Endothelial cell of umbilical vein (primary cell): ENCODE measurements at regions not wholly inside any gene's neighbourhood (a gene's known extent, or its start where the extent isn't known, plus 50 kb on each side); places are given as distances from the start of the nearest gene placed in this dataset.

ENCODE experiments used
- BruUV-seq: library from RNA; stranded (reverse); fragments of 400-500 nt; replicated peaks from 2 replicates; lab custom pipeline; 2021; lab: Mats Ljungman, UMichigan
- CTCF ChIA-PET: fragments of 300-600, 350-600 bp; sonication (Branson Sonifier 250); formaldehyde crosslinking; loops from one replicate; lab custom pipeline; 2021; ENCODE audit warnings: antibody characterized with exemption, inconsistent platforms; lab: Charles Lee
- POLR2A ChIA-PET: fragments of 300-600, 350-600 bp; sonication (Branson Sonifier 250); formaldehyde crosslinking; loops from one replicate; lab custom pipeline; 2021; ENCODE audit warnings: antibody characterized with exemption, inconsistent platforms; lab: Charles Lee
- DNase-seq: peaks from one replicate; pipeline ENCODE4 v3.0.0-alpha.2; 2011; ENCODE audit warnings: low read depth, low spot score
- FAIRE-seq: peaks from 2 replicates; lab custom pipeline; 2011; peaks lifted over from hg19 to GRCh38; lab: Jason Lieb, UNC
- H2AFZ ChIP-seq: 2 replicates; pipeline ENCODE4 v1.6.0; 2012; ENCODE audit warnings: low read depth, low read length, control low read depth, inconsistent platforms
- H3K27ac ChIP-seq: 2 replicates; pipeline ENCODE4 v1.5.1; 2011; ENCODE audit warnings: low read depth, mild to moderate bottlenecking, control low read depth, low read length, moderate library complexity; ENCODE audit not compliant: insufficient read depth
- H3K27me3 ChIP-seq, 2 experiments: 2 replicates each; pipeline versions ENCODE4 v1.6.0 to v1.6.1; 2011; ENCODE audit warnings: low read length in 2 of 2, mixed read lengths in 1 of 2; ENCODE audit not compliant: control insufficient read depth in 2 of 2, insufficient read depth in 2 of 2
- H3K36me3 ChIP-seq, 2 experiments: 2 replicates in 1 of 2; 3 replicates in 1 of 2; pipeline ENCODE4 v1.5.1; 2011; ENCODE audit warnings: low read length in 2 of 2, mild to moderate bottlenecking in 1 of 2, moderate library complexity in 1 of 2; ENCODE audit not compliant: control insufficient read depth in 2 of 2, insufficient read depth in 2 of 2; ENCODE audit errors: extremely low read depth in 1 of 2
- H3K4me1 ChIP-seq: 3 replicates; pipeline ENCODE4 v1.5.1; 2011; ENCODE audit warnings: mild to moderate bottlenecking, low read length; ENCODE audit not compliant: control insufficient read depth, insufficient read depth; ENCODE audit errors: extremely low read depth
- H3K4me2 ChIP-seq: 2 replicates; pipeline ENCODE4 v1.6.1; 2011; ENCODE audit warnings: low read length, control low read depth, mixed read lengths; ENCODE audit not compliant: insufficient read depth
- H3K4me3 ChIP-seq, 3 experiments: fragments of 200-600 bp in 1 of 3; sonication (generic), shearing (Covaris generic) in 1 of 3; replicated peaks in 1 of 3; 2 replicates each; pipeline ENCODE4 v1.5.1; 2011 to 2016; ENCODE audit warnings: control low read depth in 3 of 3, low read length in 3 of 3, mild to moderate bottlenecking in 2 of 3, inconsistent platforms in 1 of 3, low read depth in 1 of 3, moderate library complexity in 1 of 3; ENCODE audit not compliant: insufficient read depth in 1 of 3
- H3K79me2 ChIP-seq: 2 replicates; pipeline ENCODE4 v1.6.0; 2012; ENCODE audit warnings: low read length, inconsistent platforms; ENCODE audit not compliant: control insufficient read depth, insufficient read depth
- H3K9ac ChIP-seq: replicated peaks from 2 replicates; pipeline ENCODE3; 2011; ENCODE audit warnings: low read length, control low read depth; ENCODE audit not compliant: insufficient read depth; ENCODE audit errors: extremely low read depth
- H3K9me1 ChIP-seq: replicated peaks from 3 replicates; pipeline ENCODE4 v1.6.0; 2011; ENCODE audit warnings: mild to moderate bottlenecking, low read length; ENCODE audit not compliant: control insufficient read depth, insufficient read depth; ENCODE audit errors: extremely low read depth
- H3K9me3 ChIP-seq: replicated peaks from 2 replicates; pipeline ENCODE4 v1.5.1; 2012; ENCODE audit warnings: low read length, inconsistent platforms; ENCODE audit not compliant: control insufficient read depth, insufficient read depth
- H4K20me1 ChIP-seq: replicated peaks from 2 replicates; pipeline ENCODE3; 2011; ENCODE audit warnings: mild to moderate bottlenecking, low read length; ENCODE audit not compliant: control insufficient read depth, insufficient read depth; ENCODE audit errors: extremely low read depth
- CTCF ChIP-seq, 2 donors: IDR thresholded peaks; 1 replicate in 1 of 2; 2 replicates in 1 of 2; pipeline ENCODE4 v1.5.1; 2011; ENCODE audit warnings: low read length in 2 of 2, mild to moderate bottlenecking in 2 of 2, moderate library complexity in 2 of 2, control low read depth in 1 of 2, inconsistent platforms in 1 of 2, low read depth in 1 of 2; ENCODE audit not compliant: insufficient read depth in 1 of 2; ENCODE audit errors: extremely low read depth in 1 of 2
- EZH2 ChIP-seq: IDR thresholded peaks from 2 replicates; pipeline ENCODE4 v1.6.1; 2012; ENCODE audit warnings: borderline replicate concordance, low read depth, mild to moderate bottlenecking, moderate library complexity, low read length, inconsistent platforms; ENCODE audit not compliant: severe bottlenecking
- FOS ChIP-seq: IDR thresholded peaks from 2 replicates; pipeline ENCODE4 v1.6.1; 2011; ENCODE audit warnings: mild to moderate bottlenecking, low read length, moderate library complexity, borderline replicate concordance; ENCODE audit not compliant: insufficient read depth
- GATA2 ChIP-seq: IDR thresholded peaks from 2 replicates; pipeline ENCODE4 v1.7.0; 2011; ENCODE audit warnings: low read depth, mild to moderate bottlenecking, moderate library complexity, mixed read lengths, low read length; ENCODE audit not compliant: insufficient read length, insufficient read depth
- JUN ChIP-seq: IDR thresholded peaks from 2 replicates; pipeline ENCODE4 v1.6.1; 2011; ENCODE audit warnings: borderline replicate concordance, low read depth; ENCODE audit not compliant: insufficient read length, insufficient read depth
- MAX ChIP-seq: IDR thresholded peaks from 2 replicates; pipeline ENCODE4 v1.6.1; 2011; ENCODE audit not compliant: insufficient read depth, insufficient read length
- MYC ChIP-seq: IDR thresholded peaks from one replicate; pipeline ENCODE4 v1.6.1; 2011; ENCODE audit warnings: mild to moderate bottlenecking, low read depth, low read length
- POLR2A ChIP-seq: IDR thresholded peaks from 2 replicates; pipeline ENCODE4 v1.6.1; 2012; ENCODE audit warnings: low read depth, mild to moderate bottlenecking, control low read depth, low read length
- POLR2AphosphoS5 ChIP-seq: IDR thresholded peaks from 2 replicates; pipeline ENCODE4 v1.6.1; 2012; ENCODE audit warnings: low read depth, mild to moderate bottlenecking, control low read depth, low read length, moderate library complexity; ENCODE audit not compliant: insufficient read depth
- dilution Hi-C: fragments of 300-500 bp; cut with MboI; formaldehyde crosslinking; loops from one replicate; pipeline ENCODE4 v1.15.0; 2019; ENCODE audit warnings: low sequenced_read_pairs; ENCODE audit not compliant: extremely low pct_ligation_motif_present
- intact Hi-C: fragments of 100-400 bp; cut with micrococcal nuclease; formaldehyde crosslinking; loops from one replicate; pipeline ENCODE4 v1.10.0; 2022

GRCh38 chr18:65257149-65257548 is 493.7 kb upstream of the CDH7 start:
- intact Hi-C loops = no loop called here
- Histone ChIP-seq H3K27me3 (no peaks in the 10 kb centered on the region), H3K9me1 (no peaks in the 10 kb centered on the region), H3K9me3 (no peaks in the 10 kb centered on the region), H4K20me1 (no peaks in the 10 kb centered on the region), H3K36me3 (no peaks in the 10 kb centered on the region), H3K4me1 (no peaks in the 10 kb centered on the region), H3K79me2 (no peaks in the 10 kb centered on the region), H3K4me3 (no peak overlapping the region), H3K27ac (no peak overlapping the region), H3K4me2 (no peak overlapping the region), H3K9ac (no peak overlapping the region), H2AFZ (no peak overlapping the region)
- FAIRE-seq = no peak
- CTCF ChIA-PET = no interaction called here
- POLR2A ChIA-PET = no interaction called here
- DNase-seq = no peak
- BruUV-seq = no TSS peak
- TF ChIP-seq MAX (no peak), JUN (no peak), GATA2 (no peak), POLR2A (no peak), EZH2 (no peak), FOS (no peak), CTCF (IDR thresholded peaks at IDR 0.05; ENCODE audit: extremely low read depth in 1 of 2, insufficient read depth in 1 of 2, low read depth in 1 of 2, low read length in 2 of 2) (no peak), MYC (no peak), POLR2AphosphoS5 (no peak)
- dilution Hi-C loops = no loop called here
